CD4-positive, alpha-beta T cell treated with Interleukin-17A for 1 hour (primary cell): ENCODE measurements at regions not wholly inside any gene's neighbourhood (a gene's known extent, or its start where the extent isn't known, plus 50 kb on each side); places are given as distances from the start of the nearest gene placed in this dataset.
"Not testable (repeated sequence)": the region's sequence is repeated elsewhere in the genome, so short reads cannot be mapped to it uniquely, and the experiment has no call there.

ENCODE experiments used
- DNase-seq: peaks from one replicate; pipeline ENCODE4 v3.0.0-alpha.2; 2020

DNA sequence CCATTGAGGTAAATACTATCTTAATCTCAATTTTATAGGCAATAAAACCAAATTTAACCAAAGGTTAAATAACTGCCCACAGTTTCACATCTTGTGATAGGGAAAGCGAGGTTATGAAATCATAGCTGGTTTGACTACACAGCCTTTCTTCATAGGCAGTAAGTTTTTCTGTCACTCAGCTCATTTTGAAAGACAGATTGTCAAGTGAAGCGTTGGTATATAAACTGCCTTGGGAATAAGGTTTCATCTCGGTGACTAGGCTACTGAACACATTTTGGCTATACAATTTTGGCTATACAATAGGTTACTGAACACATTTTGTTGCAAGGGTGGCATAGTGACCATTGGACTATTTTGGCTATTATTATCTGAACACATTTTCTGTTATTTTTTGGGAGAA lies 793.7 kb downstream of the TRHDE start:
- DNase-seq, result no peak

DNA sequence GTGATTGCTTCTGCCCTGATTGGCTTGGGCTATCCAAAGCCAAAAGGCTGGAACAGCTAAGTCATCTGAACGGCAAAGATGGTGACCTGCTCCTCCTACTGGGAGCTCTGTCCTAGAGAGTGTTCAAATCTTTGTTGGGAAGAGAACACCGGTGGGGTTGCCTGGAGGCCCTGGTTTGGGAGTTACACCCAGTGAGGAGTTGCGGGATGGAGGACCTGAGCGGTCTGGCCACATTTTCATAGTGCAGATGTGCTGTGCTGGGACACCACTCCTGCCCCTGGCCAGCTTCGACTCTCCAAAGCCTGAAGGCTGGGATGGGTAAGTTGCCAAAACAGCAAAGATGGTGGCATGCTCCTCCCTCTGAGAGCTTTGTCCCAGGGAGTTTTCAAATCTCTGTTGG lies 795.4 kb downstream of the TRHDE start:
- no peak for DNase-seq

DNA sequence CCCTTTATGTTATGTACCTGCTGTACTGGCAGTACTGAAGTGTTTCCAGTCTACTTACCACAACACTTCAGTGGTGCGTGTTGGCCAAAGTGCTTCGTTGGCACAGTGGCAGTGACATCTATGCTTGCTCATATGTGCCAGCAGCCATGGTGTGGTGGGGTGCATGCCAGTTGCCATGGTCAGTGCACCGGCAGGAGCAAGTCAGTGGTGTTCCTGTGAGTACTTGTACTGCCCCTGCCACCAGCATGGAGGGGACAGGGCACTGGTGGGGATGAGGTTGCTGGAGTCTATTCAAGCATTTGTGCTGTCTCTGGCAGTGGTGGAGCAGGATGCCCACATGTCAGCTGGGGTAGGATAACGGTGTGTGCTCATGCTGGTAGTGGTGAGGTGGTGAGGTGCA lies 800.0 kb downstream of the TRHDE start:
- DNase-seq, result no peak

DNA sequence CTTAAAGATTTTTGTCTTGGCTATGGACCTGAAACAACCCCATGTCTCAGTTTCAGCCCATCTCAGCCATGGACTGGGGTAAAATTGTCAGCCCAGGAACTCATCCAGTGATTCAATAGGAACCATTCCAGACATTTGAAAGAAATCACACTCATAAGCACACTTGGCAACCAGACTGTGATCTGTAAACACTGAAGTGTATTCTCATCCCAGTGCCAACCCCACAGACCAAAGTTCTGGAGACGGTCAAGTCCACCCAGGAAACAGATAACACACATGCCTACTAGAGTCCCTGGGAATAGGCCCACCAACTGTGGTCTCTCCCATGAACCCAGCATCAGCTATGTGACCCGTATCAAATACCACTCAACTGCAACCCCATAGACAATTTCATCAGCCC lies 804.6 kb downstream of the TRHDE start:
- DNase-seq, result no peak

DNA sequence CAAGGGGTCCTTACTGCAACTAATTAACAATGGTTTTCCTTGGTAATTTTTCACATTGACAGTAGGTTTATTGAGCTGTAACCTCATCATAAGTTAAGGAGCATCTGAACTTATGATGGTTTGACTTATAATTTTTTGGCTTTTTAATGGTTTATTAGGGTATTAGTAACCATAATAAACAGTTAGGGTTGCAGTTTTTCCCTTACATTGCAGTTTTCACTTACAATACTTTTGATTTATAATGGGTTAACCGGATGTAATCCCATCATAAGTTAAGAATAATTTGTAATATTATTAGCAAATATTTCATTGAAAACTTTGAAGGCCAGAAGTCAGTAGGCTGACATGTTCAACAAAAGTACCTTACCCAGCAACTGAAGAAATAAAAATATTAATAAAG lies 811.6 kb downstream of the TRHDE start:
- DNase-seq, result no peak

DNA sequence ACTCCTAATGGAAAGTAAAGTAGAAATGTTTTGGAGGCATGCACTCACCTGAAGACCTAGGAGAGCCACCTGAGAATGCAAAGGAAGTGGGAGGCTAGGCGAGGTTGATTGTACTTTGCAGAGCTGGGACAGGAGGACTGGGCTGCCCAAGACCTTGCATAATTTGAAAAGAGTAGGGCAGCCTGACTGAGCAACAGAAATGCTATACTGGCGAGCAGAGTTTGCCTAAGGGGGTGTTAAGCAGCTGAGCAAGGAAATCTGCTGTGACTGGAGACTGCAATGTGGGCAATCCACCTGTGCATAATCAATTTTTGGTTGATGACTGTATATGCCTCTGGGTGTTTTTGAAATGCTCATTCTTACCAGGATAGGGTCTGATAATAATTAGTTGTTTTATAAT lies 834.1 kb downstream of the TRHDE start:
- no peak for DNase-seq

DNA sequence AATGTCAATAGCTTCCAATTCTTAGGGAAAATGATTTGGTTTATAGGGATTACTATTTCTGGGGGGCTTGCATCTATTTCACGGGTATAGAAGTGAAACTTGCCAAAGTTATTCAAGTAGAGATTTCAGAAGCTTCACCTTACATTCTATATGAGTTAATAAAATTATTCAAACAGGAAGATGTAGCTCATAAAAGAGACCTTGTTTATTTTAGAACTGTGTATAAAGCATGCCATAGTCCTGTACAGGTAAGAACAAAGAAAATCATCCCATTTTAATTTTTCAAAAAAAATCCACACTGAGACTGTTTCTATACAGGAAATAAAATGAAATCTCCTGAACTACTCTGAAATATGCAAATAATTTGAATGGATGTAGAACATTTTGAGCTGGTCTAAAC lies 834.7 kb downstream of the TRHDE start:
- no peak for DNase-seq

DNA sequence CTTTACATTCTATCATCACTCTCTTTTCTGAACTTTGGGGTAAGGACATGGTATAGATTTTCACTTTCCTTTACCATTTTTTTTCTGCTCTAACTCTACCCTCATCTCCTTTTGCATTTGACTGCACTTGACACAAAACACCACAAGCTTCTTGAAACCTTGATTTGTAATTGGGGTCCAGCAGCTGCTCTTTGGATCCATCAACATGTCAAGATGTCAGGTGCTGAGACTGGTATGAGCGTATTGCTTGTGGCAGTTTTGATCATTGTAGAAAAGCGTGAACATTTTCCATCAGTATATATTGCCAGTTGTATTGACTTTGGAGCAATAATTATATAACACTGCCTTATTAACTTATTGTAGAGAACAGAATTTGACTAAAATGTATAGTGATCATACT lies 838.6 kb downstream of the TRHDE start:
- DNase-seq, result no peak

DNA sequence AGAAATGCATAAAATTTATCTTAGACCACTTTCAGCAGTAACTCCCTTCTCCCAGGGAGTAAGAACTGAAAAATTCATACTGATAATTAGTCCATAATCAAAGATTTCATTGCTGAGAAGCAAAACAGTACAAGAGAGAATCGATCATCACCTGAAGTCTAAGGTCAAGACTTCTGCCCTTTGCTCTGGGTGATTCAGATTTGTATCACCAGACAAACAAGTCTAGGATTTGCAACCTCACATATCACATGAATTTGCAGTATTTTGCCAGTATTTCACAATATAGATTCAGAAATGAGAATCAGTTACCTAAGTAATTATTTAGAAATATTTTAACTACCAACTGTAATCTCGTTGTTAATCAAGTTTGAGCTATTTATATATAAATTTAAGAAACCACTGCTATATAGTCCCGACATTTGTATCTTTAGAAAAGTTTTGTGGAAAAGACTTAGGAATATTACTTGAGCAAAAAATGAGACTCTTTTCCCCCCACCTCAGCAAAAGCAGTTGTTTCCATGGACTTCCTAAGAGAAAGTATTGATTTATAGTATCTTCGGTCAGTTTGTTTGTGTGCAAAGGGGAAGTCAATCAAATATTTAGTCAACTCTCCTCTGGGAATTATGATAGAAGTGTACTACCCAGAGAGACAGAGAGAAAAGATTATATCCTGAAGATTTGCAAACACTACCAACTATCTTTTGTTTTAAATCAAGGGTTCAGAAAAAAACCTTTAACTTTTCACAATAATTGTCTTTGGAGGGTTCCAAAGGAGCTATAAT lies 840.1 kb downstream of the TRHDE start:
- no peak for DNase-seq

DNA sequence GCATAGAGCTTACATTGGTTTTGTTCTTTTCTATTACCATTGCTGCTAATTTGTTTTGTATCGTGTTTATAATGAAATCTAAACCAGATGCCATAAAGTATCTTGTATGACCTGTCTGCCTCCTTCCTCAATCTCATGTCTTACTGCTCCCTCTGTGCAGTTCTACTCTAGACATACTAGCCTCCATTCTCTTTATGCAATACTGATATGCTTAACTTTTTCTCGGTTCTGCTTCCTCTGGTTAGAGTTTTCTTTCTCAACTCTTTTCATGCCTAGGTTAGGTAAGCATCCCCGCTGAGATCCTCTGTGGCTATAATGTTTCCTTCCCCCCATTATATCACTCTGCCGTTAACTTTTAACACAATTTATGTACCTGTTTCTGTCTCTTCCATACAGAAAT lies 852.3 kb downstream of the TRHDE start:
- no peak for DNase-seq

DNA sequence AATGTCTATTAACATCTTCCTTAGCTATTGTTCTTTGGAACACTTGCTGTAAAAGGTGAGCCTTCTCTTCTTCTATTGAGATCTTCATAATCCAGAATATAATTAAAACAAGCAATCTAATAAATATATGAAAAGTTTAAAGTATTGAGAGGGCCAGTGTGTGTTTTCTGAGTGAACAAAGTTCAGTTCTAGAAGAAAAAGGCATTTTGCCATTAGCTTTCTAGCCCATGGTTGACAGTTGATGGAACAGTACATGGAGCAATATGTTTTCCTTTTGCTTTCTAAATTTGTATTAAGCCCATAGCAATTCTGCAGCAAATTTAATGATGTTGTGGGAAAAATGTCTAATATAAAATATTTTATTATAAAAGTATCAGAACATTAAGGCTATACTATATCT lies 853.0 kb downstream of the TRHDE start:
- no peak for DNase-seq

DNA sequence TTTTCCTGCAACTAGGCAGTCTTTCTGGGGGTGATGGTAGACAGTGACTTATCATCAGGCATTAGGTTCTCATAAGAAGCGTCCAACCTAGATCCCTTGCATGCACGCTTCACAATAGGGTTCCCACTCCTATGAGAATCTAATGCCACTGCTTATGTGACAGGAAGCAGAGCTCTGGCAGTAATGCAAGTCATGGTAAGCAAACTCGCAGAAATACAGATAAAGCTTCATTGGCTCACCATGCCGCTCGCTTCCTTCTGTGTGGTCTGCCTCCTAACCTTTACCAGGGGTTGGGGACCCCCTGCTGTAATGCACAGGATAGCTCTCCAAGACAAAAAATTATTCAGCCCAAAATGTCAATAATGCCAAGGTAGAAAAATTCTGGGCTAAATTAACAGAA lies 864.2 kb downstream of the TRHDE start:
- DNase-seq, result no peak

DNA sequence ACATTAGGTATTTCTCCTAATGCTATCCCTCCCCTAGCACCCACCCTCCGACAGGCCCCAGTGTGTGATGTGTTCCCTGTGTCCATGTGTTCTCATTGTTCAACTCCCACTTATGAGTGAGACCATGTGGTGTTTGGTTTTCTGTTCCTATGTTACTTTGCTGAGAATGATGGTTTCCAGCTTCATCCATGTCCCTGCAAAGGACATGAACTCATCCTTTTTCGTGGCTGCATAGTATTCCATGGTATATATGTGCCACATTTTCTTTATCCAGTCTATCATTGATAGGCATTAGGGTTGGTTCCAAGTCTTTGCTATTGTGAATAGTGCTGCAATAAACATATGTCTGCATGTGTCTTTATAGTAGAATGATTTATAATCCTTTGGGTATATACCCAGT lies 867.5 kb downstream of the TRHDE start:
- DNase-seq, result not testable (repeated sequence)

DNA sequence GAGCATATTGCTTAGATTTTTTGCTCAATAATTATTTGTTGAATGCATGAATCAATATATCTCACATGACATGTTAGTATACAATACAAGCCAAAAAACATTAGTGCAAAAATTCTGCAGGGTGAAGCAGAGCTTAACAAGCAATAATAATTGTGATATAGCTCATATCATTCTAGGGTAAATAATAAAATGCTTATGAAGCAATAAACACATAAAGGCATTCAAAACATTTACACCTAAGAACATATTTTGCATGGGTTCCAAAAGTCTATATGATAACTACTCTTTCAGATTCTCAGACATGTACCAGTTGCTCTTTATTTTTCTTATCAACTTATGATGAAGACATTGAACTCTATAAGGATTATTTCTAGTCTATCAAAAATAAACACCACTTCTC lies 886.2 kb downstream of the TRHDE start:
- no peak for DNase-seq

DNA sequence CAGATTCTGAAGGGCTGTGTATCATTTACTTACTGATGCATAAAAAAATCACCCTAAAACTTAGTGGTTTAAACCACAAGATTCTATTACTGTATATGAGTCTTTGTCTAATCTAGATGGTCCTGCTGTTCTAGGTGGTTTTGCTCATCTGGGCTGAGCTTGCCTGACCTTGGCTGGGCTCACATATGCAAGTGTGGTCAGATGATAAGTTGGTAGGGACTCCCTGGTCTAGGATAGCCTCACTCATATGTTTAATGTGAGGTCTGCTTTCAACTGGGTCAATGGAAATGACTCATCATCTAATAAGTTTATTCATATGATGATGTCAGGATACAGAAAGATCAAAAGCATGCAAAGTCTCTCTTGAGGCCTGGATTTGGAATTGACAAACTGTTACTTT lies 887.8 kb downstream of the TRHDE start:
- no peak for DNase-seq

DNA sequence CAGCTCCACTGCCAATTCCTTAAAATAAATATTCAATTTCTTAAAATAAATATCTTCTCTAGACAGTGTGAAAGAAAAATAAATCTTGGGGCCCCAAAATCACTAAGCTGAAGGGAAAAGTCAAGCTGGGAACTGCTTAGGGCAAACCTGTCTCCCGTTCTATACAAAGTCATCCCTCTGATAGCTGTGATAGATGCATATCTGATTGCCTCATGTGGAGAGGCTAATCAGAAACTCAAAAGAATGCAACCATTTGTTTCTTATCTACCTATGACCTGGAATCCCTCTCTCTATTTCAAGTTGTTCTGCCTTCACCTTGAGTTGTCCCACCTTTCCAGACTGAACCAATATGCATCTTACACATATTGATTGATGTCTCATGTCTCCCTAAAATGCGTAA lies 889.8 kb downstream of the TRHDE start:
- DNase-seq, result no peak

DNA sequence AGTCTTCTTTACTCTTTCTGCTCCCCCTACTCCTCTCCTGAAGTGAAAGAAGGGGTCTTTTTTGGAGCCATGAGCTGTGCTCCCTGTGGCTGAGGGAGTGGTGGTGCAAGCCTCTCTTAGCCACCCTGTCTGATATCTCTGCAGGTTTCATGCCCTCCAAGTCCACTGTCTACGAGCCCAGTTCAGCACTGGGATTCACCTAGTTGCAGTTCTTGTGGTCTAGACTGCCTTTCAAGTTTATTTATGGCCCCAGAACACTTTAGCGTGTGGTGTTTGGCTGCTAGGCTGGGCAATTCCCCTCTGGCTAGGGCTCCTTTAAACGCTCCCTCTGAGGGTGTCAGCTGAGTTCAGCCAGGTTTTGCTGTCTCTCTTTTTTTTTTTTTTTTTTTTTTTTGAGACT lies 908.6 kb downstream of the TRHDE start:
- no peak for DNase-seq

DNA sequence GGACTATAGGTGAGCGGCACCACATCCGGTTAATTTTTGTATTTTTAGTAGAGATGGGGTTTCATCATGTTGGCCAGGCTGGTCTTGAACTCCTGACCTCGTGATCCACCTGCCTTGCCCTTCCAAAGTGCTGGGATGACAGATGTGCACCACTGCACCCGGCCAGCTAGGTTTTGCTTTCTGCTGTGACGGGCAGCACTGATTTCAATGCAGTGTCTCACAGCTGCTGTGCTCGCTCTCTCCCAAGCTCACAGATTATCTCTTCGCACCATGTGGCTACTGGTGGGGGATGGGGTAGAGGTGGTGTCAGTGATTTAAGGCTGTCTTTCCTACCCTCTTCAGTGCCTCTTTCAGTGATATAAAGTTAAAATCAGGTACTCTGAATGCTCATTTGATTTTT lies 909.1 kb downstream of the TRHDE start:
- no peak for DNase-seq

DNA sequence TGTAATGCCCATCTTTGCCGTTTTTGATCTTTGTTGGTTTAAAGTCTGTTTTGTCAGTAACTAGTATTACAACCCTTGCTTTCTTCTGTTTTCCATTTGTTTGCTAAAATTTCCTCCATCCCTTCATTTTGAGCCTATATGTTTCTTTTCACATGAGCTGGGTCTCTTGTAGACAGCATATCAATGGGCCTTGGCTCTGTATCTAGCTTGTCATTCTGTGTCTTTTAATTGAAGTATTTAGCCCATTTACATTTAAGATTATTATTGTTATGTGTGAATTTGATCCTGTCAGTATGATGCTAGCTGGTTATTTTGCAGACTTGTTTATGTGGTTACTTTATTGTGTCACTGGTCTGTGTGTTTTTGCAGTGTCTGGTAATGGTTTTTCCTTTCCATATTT lies 913.2 kb downstream of the TRHDE start:
- DNase-seq, result no peak

DNA sequence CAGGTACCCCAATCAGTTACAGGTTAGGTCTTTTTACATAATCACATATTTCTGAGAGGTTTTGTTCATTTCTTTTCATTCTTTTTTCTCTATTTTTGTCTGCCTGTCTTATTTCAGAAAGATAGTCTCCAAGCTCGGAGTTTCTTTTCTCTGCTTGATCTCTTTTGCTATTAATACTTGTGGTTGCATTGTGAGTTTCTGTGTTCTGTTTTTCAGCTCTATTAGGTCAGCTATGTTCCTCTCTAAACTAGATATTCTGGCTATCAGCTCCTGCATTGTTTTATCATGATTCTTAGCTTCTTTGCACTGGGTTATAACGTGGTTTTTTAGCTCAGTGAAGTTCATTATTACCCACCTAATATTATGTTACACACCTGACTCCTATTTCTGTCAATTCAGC lies 914.1 kb downstream of the TRHDE start:
- DNase-seq, result no peak

DNA sequence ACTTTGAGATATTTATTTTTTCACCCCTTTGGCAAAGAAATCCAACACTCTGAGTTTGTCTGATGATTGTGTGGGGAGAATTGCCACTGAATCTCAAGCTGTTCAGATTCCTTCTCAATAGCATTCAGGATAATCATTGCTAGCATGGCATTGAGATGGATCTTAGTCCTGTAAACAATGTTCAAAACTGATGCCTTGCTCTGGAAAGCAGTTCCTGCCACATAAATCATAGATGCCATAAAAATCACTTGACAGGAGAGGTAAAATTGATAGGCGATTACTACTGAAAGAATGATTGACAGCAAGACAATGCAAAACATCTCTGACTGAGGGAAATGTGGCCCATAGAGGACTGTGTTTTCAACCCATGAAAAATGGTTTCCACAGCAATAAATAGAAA lies 915.6 kb downstream of the TRHDE start:
- no peak for DNase-seq

DNA sequence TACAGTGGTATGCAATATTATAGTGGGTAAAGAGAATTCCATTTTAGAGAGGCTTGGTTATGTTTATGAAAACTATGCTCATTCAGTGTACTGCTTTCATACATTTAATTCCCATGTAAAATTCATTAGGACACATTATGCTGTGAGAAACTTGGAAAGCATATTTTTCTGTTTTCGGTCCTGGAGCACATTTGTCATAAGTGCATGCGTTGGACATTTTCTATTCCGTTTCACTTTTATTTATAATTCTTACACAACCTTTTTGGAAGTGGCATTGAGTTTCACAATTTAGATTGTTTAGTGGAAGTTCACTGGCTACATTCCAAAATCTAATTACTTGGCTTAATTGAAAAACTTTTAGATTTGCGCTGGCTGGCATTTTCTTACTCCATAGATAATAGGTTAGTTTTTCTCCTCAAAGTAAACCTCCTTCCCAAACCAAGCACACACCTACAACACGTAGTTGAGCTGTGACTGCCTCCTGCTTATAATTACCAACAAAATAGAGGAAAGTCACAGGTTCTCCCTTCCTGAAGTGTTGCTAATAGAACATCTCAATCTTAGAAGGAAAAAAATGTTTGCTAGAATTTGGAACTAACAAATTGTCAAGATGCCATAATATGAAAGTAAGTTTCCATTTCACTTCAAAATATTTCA lies 938.5 kb downstream of the TRHDE start:
- DNase-seq, result no peak

DNA sequence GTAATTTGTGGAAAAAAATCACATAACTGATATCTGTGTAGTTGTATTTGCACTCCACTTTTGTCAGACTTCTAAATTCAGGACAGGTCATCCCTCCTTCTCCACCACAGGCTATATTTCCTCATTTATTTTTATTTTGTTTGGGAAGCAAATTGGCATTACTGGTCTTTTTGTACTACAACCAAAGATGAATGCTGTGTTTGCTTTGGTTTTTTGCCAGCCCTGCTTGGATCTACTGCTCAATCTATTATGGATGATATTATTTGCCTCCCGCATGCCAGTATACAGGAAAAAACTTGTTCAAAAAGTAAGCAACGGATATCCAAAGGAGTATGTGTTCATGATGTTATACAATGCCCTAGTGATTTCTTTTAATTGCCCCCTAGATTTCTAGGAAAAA lies 948.8 kb downstream of the TRHDE start:
- DNase-seq, result no peak

DNA sequence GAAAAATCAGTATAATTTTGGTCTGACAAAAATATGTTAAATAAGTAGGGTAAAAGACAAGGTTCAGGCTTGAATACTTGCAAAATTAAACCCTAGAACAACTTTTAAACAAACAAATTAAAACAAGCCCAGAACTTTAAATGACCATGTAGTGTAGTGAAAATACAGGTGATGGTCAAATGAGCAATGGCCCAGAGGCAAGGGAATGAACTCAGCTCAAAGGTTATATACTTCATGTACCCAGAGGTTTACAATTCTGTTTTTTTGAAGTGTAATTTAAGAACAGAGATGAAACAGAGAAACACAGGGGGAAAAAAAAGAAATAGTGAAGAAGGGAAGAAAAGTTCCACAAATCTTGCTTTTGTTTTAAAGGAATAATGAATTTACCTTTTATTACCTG lies 949.2 kb downstream of the TRHDE start:
- DNase-seq, result no peak

DNA sequence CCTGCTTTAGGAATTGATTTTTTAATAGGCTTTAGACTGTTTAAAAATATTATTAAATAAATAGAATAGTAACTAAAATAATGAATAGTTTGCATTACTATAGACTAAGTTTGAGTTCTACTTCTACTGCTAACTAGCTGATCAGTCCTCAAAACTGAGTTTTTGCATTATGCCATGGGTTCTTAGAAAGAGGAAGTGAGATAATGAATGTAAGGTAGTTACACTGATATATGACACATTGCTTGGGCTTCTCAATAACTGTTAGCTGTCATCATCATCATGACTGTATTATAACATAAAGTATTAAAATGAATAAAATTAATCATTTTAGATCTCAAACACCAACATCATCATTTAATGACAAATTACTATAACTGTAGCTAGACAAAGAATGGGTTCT lies 949.7 kb downstream of the TRHDE start:
- no peak for DNase-seq
